GM19238 (cell line): ENCODE measurements at regions not wholly inside any gene's neighbourhood (a gene's known extent, or its start where the extent isn't known, plus 50 kb on each side); places are given as distances from the start of the nearest gene placed in this dataset.
"Not testable (repeated sequence)": the region's sequence is repeated elsewhere in the genome, so short reads cannot be mapped to it uniquely, and the experiment has no call there.

Source experiments
- DNase-seq: peaks from one replicate; pipeline ENCODE4 v3.0.0; 2011; ENCODE audit warnings: low spot score; ENCODE audit not compliant: insufficient read length

DNA sequence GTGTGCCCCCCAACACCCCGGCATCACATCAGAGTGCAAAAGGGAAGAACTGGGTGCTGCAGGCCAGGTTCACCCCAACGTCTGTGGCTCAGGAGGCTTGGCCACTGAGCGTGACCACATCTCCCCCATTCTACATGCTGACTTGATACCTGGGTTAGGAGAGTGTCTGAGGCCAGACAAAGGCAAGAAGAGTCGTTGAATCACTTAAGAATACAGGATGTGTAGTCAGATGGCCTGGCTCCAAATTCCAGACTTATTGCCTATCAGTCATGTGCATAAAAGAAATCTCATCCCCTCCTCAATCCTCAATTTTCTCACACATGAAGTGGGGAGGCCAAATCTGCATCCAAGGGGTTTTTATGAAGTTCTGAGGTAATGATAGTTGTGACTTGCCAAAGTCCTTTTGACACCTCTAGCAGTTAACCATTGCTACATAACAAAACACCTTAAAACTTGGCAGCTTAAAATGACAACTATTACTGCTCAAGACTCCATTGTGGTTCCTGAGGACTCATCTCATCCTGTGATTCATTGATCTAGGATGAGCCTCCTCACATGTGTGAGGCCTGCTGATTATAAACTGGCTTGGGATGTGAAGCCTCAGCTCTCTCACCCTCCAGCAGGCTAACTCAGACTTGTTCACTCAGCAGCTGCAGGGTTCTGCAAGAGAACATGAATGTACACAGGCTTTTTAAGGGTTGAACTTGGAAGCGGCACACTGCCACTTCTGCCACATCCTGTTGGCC is 138.8 kb upstream of the TLE3 start:
- no peak for DNase-seq

DNA sequence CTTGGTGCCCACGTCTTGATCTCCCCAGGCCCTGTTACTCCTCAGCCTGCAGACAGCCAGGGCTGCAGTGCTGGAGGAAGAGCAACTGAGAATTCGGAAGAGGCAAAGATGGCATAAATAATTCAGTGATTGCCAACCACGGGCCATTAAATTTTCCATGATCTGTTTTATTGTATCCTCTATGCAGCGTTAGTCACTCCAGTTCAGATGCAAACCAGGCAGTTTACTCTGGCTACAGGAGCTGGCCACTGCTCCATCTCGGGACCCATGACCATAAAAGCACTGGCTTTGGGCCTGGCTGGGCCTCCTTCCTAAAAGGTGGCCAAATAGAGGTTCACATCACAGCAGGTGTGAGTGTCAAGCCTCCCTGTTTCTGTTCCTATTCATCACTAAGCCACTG is 137.6 kb upstream of the TLE3 start:
- DNase-seq: no peak

DNA sequence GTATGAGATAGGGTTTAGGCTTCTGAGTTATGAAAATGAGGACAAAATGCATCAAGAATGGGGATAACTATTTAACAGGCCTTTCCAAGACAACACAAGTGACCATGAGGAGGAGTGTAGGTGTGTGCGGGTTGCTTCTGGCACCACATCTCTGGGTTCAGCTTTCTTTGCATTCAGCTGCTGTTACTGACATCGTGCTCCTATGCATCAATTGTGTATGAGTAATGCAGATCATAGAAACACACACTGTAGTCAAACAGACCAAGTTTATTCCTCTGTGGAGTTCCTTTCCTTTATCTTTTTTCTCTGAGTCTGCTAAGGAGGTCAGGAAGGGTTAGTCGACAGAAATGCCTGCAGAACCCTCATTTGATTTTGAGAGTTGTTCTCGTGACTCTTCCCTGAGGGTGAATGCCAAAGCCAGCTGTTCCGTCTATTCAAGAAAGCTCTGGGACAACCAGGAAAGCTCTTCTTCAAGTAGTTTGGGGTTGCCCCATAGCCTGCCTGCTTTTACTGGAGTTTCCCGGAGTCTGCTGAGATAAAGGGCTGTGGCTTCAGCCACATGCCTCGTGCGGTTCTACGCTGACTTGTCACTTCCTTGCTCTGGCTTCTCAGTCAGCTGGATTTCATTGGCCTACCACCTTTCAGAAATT is 136.7 kb upstream of the TLE3 start:
- no peak for DNase-seq

DNA sequence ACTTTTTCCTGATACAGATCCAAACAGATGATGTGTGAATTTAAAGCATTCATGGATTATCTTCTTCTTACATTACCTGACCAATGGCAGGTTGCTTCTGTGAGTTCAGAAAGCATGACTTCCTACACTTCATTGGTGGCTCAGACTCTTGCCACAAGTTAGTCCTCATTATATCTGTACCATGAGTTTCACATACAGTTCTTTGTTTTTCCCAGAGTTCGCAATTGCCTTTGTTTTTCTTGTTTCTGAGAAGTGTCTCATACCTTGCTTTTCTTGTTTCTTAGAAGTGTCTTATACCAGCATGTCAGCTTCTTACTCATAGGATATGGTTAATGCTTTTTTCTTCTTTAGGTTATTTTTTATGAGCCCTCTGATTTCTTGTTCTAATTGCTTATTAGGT is 133.8 kb upstream of the TLE3 start:
- DNase-seq: no peak

DNA sequence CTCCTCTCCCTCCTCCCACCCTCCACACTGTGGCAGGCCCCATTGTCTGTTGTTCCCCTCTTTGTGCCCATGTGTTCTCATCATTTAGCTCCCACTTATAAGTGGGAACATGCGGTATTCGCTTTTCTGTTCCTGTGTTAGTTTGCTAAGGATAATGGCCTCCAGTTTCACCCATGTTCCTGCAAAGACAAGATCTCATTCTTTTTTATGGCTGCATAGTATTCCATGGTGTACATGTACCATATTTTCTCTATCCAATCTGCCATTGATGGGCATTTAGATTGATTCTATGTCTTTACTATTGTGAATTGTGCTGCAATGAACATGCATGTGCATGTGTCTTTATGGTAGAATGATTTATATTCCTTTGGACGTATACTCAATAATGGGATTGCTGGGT is 130.2 kb upstream of the TLE3 start:
- DNase-seq: not testable (repeated sequence)

DNA sequence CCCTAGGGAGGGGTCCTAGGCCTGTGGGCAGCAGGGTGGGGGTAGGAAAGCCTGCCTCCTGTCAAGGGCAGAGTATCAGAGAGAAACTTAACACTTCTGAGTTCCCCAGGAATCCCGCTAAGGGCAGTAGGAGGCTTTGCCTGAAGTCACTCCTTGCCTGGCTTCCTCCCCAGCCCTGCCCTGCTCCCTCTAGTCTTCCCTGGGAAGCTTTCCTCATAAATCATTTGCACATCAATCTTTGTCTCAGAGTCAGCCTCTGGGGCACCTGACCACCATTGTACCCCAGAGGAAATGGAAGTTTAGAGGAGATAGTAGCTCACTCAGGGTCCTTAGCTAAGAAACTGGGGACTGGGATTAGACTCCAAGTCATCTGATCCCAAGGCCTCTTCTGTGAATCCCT is 129.4 kb upstream of the TLE3 start:
- no peak for DNase-seq

DNA sequence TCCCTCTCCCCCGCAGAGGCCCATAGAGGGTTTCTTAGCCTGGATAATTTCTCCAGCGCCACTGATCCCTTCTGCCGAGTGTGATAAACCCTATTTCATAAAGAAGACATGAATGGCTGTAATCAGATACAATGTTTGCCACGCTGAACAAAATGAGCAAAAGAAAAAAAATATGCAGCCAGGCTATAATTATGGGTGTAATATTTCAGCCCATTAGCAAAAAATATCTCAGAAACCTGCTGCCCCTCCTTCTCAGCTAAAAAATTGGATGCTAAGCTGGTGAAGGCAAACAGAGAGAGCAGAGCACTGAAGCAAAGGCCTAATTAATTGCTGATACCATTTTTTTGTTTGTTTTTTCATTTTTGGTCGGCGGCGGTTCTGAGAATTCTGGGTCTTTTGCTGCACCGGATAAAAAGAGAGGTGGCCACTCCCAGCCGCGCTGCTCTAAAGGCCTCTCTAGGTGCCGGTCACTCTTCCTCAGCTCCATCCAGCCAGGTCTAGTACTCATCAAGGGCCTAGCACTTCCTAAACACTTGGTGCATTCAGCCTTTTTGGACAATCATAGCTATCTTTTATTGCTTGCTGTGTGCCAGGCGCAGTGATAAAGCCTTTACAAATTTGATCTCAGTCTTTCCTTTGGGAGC is 128.7 kb upstream of the TLE3 start:
- no peak for DNase-seq

DNA sequence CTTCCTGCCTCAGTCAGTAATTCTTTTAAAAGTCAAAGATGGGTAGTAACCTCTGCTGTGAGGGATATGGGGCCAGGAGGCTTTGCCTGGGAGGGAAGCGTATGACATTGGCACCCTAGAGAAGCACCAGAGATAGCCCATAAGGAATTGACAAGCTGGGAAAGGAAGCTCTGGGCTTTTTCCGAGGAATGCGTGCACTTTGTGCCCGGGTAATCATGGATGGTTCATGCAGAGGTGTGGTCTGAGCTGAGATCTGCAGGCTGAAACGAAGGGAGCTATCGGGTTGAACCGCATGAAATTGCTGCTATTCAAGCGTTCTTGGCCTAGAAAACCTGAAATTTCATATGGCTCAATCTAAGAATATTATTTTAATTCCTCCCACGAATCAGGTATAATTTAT is 127.7 kb upstream of the TLE3 start:
- no peak for DNase-seq

DNA sequence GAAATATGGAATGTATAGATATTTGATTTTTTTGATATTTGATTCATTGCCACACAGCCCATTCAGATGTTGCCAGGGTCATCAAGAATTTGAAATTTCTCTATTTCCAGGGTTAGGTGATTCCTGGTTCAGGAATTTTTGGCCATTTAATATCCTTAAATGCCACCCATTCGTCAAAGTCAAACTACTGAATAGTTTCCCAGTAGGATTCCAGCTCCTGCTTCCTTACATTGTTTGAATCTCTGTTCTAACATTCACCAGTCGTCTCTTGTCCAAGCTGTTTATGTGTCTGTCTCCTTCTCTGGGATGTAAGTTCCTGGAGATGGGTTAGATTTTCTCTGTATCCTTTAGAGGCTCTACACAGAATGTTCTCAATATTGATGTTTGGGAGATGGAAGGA is 124.9 kb upstream of the TLE3 start:
- DNase-seq: no peak

DNA sequence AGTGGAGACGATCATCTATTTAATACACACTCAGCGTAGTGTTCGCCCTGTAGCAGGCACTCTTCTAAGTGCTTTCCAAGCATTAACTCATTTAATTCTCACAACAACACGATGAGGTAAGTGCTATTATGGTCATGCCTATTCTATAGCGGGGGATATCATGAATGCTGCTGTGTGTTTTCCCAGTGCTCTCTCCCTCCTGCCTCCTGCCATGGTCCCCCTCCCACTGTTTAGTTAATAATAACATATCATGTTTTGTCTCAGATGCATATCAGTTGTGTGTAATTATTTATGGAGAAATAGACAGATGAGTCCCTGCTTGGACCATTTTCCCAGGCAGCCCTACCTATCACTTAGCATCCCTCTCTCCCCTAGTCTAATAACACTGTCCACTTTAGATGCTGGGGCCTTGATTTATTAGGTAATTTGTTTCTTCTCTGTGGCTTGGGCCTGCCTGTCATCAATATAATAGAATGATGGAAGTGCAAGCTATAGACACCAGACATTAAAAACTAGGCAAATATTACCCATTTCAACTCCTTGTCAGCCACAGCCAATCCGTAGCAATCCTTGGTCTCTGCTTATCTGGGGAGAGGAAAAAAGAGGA is 122.9 kb upstream of the TLE3 start:
- no peak for DNase-seq

DNA sequence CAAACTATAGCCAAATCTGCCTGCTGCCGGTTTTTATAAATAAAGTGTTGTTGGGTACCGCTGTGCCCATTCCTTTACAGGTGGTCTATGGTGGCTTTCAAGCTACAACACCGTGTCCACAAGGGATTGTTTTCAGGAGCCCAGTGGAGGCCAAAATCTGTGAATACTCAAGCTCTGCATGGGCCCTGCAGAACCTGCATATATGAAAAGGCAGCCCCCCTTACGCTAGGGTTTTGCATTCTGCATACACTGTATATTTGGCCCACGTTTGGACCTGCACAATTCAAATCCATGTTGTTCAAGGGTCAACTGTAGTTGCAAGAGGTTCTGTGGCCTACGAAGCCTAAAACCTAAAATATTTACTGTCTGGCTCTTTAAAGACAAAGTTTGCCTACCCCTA is 122.2 kb upstream of the TLE3 start:
- no peak for DNase-seq

DNA sequence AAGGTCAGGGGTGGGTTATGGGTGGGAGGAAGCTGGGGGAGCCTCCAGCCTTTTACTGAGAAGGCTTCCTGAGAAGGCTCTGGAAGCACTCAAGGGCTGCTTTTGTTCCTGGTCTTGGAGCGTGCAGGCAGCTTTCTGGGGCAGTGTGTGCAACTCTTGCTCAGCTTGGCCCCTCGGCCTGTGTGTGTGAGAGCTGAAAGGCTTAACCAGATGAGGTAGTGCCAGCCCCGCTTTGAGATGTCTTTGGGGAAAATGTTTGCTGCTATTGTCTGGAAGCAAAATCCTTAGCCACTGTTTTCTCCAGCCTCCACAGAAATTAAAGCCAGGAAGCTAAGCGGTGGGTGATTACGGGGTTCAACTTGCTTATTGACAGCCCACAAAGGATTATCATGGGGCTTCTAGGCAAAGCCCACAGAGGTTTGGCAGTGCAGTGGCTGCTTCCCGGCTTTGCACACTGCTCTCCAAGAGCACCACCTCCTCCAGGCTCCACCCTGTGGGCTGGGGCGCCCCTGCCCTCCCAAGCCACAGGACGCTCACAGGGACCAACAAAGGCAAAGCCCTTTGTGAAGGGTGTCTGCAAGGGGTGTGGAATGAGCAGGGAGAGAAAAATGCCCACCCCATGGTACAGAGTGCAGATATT is 121.7 kb upstream of the TLE3 start:
- no peak for DNase-seq

DNA sequence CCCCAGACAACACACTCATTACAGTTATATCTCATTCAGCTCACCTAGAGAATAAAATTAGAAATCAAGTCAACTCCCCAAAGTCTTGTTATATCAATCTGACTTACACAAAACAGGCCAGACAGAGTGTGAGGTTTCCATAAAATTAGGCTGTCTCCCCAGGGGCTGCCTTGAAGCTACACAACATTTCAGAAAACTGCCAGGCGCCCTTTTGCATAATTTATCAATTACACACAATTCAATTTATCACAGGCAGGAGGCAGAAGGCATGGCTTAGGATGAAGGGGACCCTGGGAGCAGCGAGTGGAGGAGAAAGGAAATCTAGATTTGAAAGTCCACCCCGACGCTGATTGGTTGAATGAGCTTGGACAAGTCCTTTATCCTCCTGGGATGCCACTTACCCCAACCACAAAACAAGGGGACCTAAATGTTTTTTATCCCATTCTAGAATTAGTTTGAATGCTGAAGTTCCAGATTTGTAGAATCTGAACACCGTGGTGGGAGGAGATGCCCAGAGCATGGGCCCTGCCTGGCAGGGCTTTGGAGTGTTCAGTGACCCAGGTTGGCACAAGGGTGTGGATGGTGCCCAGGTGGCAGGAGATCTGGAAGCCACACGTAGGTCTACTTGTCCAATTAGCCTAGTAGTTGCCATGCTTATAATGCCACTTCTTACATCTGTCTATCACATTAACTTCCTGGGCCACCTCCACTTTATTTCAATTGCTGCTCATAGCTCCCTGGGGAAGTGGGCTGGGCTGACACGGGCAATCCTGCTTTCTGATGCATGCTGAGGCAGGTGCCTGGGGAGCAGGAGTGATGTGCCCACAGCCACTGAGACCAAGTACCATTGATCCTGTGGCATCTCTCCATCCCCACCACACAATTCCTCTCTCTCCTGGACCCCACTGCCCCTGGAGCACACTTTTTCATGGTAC is 119.8 kb upstream of the TLE3 start:
- no peak for DNase-seq

DNA sequence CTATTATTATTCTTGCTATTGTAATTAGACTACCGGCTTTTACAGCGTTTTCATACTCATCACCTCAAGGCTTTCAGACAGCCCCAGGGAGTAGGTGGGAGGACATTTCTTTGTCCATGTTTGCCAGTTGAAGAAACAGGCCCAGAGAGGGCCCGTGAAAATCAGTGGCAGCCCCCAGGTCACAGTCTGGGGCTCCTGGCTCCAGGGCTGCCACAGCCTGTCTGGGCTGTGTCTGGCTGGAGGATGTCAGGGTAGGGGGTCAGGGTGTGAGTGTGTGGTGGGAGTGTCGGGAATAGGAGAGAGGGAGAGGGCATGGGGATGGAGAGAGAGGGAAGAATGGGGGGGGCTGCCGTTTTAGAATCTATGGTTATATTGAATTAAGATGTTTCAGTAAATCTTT is 118.2 kb upstream of the TLE3 start:
- no peak for DNase-seq

DNA sequence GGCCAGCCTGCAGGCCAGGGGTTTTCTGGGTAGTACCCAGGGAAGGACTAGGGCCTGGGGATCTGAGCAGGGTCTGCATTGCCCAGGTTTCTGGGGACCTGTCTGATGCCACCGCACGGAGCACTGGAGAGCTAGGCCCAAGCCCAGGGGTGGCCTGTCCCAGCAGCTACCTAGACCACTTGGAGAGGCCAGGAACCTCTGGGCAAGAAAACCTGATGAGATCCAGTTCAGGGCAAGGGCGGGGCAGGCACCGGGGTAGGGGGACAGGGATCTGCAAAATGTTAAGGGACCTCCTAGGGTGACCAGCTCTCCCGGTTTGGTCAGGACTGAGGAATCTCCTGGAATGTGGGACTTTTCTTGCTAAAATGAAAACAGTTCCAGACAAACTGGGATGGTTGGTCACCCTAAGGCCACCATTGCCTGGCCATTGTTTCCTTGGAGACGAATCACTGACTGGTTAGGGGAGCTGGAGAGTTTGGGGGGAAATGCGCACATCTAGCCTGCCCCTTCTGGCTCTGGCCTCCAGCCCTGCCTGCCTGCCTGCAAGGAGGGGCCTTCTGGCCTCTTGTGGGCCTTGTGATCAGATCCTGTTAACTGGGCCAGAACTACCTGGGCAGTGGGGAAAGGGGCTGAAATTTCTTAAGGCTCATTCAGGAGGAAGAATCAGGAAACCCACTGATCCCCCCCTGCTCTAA is 117.4 kb upstream of the TLE3 start:
- no peak for DNase-seq

DNA sequence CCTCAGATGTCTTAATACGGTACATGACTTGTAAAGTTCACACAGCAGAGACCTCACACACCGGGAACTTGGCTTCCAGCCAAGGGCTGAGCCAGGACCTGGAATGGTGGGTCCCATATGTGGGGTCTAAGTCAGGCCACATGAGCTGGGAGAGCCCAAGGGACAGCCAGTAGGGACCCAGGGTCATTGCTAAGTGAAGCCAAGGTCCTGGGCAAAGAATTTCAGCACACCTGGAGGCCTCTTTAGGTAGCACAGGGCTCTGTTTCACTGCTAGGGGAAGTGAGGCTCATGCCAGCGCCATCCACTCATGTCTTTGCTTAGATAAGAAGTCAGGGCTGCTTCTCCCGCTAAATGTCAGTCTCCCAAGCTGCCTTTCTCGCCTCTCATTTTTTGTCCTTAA is 116.6 kb upstream of the TLE3 start:
- DNase-seq: no peak

DNA sequence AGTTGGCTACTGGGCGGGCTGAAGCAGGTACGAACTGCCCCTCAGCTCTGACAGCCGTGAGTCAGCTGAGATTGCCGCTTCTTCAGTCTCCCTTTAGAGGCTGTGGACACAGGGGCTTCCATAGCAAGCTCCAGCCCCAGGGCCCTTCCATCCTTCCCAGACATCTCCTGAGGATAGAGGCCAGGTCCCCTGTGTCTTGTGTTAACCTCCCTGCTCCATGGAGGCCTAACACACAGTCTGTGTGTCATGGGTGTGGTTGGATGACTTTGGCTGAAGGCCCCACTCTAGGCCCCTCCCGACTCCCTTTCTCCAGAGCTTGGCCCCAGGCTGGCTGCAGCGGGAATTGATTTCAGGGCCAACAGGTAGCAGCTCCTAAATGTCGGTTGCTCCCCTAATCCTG is 116.1 kb upstream of the TLE3 start:
- DNase-seq: no peak

DNA sequence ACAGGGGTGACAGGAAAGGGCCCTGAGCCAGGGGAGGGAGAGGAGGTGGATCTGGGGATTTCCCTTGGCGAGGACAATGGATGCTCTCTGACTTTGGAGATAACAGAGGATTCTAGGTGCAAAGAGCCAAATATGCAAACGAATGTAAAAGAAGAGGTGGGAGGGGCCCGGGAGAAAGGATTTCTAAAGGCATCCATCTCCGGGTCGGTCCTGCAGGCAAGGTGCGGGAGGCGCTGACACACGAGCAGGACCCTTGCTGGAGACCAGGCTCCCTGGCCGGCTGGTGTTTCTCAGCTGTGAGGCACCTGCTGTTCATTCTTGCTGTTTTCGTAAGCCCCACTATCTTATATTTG is 115.2 kb upstream of the TLE3 start:
- no peak for DNase-seq

DNA sequence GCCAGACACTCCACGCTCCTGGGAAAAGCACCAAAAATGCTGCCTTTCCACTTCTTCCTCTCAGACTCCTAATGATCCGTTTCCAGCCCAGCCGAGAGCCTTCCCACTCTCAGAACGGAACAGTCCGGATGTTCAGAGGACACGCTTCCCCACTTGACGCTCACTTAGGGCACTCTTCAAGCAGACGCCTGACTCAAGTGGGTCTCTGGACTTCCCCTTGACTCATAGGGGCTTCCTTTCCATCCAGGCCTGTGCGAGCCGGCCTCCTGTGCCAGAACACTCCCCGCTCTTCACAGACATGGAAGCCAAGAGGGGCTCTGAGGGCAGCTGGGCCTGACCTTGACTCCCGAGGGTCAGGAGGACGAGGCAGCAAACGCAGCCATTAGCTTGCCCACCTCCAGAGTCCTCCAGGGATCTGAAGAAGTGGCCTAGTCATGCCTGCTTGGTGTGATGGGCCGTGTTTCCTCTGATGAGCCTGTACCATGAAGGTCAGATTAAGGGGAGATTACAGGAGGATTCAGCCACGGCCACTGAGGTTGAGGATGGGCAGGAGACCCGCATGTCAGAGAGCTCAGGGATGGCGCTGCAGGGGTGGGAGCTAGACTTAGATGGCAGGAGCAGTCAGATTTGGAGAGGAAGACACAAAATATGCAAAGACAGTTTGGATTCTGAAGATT is 114.7 kb upstream of the TLE3 start:
- no peak for DNase-seq

DNA sequence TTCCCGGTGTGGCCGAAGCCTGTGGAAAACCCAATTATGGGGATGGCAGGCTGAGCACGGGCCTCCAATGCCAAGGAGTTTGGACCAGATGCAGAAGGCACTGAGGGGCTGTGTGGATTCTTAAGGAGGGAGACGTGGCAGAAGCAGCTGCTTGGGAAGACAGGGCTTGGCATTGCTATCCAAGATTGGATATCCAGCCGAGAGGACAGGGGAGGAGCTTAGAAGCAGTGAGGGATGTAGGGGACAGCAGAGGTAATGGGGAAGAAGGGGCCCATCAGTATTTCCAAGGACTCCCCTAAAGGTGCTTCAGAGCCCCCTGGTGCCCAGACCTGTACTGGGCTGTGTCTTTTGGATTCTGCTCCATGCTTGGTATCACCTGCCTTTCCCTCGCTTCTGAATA is 112.8 kb upstream of the TLE3 start:
- no peak for DNase-seq
